ENCODE measurements at regions not wholly inside any gene's neighbourhood (a gene's known extent, or its start where the extent isn't known, plus 50 kb on each side); places are given as distances from the start of the nearest gene placed in this dataset.
A peak's percentile ranks its signal among the peaks of the same experiment; 100 is the strongest.
"Not testable (repeated sequence)": the region's sequence is repeated elsewhere in the genome, so short reads cannot be mapped to it uniquely, and the experiment has no call there.

GRCh38 chr2:52294628-52295027 is 1262.7 kb upstream of the NRXN1 start:
- DNase-seq (ENCODE audit: low read depth) = no peak

GRCh38 chr2:52292801-52293200 is 1260.9 kb upstream of the NRXN1 start:
- no peak for DNase-seq (ENCODE audit: low read depth)

DNA sequence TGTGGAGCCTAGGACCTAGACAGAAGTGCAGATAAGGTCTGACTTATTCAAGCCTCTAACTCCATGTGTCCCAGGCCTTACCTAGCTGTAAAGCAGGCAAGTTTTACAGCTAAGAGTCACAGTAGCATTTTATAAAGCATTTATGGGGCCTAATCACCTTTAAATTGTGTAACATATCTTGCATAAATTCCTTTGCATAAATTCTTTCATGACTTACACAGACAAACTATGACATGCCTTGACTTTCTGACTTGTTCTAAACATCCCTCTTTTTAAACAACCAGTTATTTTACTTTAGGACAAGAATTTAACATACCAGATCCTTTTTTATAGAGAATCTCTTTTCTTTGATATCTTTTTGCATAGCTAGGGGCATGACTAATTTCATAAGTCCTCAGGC is 1257.8 kb upstream of the NRXN1 start:
- no peak for DNase-seq (ENCODE audit: low read depth)

DNA sequence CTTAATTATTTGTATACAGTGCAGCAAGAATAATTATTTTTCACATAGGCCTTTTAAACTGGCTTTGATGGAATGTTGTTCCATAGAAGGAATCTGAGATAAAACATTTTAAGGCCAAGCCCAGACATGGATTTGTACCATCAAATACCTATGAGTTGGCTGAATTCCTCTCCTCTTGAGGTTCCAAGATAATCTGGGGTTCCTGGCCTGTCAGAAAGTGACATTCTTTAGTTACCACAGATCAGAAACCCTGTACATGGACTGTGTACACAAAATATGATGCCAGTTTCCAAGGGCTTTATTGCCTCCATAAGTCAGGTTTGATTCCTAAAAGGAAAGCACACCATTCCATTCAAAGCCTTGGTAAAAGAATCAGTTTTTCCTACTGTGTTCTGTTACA is 1256.7 kb upstream of the NRXN1 start:
- no peak for DNase-seq (ENCODE audit: low read depth)

GRCh38 chr2:52269696-52270485 is 1238.0 kb upstream of the NRXN1 start:
- DNase-seq (ENCODE audit: low read depth) = peak; percentile 66

DNA sequence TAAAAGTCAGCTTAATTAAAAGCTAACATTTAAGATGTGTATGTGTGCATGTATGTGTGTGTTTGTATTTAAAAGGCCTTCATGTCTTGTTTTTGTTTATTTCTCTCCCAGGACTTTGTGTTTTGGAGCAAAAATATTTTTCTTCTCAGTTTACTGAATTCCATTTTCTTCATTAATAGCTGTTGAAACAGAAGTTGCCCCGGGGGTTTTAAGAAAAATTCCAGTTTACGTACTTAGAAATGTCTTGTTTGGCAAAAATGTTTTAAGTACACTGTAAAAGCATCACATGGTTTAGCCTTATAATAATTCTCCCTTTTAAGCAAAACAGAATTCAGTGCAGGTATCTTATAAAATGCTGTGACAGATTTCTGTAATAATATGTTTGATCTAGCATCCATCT is 1233.0 kb upstream of the NRXN1 start:
- DNase-seq (ENCODE audit: low read depth) = no peak

GRCh38 chr2:52264488-52264887 is 1232.6 kb upstream of the NRXN1 start:
- DNase-seq (ENCODE audit: low read depth) = no peak

DNA sequence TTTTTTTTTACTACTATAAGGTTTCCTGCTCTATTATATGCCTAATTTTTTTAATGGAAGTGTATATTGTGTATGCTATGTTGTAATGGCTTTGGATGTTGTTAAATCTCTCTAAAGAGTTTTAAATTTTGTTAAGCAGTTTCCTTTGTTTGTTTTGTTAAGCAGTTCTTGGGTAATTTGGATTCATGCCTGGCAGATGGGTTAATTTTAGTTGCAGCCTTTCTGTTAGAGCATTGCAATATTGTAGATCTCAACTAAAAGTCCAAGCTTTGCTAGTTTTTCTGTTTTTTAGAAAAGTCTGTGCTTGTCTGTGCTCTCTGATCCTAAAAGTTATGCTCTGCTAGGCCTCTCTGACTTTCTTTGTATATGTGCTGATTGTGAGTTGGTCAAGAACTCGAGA is 1229.0 kb upstream of the NRXN1 start:
- peak; percentile 60 for DNase-seq (ENCODE audit: low read depth)

- not testable (repeated sequence) for DNase-seq (ENCODE audit: low read depth)
Measured at GRCh38 chr2:52258967-52259366, 1227.0 kb upstream of the NRXN1 start.

DNA sequence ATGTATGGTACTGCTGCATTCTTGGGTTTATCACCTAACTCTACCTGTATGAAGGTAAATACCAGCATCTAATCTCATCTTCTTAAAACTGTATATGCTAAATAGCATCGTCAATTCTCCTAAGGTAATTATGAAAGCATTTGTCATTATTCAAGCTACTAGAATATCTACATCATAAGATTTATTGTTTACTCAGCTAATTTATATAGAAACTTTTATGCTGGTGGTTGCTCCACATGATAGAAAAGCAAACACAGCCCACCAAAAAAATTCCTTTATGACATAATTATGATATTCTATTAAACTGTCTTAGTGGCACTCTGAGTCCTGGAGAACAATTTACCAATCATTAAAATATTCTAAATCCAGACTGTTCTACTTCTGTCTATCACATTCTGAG is 1226.1 kb upstream of the NRXN1 start:
- no peak for DNase-seq (ENCODE audit: low read depth)

DNA sequence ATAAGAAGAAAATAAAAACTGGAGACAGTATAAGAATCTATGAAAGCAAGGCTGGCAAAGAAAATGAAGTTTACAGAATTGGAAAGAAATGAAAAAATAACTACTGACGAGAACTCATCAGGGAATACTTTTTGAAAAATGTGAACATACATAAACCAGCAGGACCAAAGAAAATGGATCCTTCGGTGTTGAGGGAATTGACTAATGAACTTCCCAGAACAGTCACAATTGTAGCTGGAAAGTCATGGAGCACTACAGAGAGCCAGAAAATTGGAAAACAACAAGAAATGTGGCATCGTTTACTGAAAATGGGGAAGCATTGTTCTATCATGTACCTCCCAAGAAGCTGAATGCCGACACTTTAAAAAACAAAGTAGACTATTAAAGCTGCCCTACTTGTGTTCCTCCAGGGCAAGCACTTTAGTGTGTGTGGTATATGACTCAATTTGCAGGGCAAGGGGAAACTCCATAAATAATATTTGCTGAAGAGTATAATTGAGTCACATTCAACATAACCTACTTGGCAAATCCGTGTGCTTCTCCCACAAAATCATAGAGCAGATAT is 1221.6 kb upstream of the NRXN1 start:
- peak; percentile 43 for DNase-seq (ENCODE audit: low read depth)

DNA sequence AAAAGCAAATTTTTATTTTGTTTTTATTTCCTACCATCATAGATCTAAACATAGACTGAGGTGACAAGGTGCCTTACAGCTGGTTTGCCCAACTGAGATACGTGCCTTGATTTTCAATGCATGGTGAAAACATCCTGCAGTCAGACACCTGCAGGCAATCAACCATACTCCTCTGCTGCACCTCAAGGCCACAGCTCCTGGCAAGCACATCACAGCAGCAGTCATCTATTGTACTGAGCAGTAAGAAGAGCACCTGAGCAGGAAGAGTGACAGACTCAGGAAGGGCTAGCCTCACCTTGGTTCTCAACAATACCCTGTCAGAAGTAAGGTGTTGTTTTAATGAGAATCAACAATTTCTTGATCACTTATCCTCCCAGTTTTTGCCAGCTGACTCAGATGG is 1206.8 kb upstream of the NRXN1 start:
- no peak for DNase-seq (ENCODE audit: low read depth)

GRCh38 chr2:52222128-52222527 is 1190.2 kb upstream of the NRXN1 start:
- peak; percentile 16 for DNase-seq (ENCODE audit: low read depth)

- DNase-seq (ENCODE audit: low read depth) = no peak
Measured at GRCh38 chr2:52220393-52220792, 1188.5 kb upstream of the NRXN1 start.

DNA sequence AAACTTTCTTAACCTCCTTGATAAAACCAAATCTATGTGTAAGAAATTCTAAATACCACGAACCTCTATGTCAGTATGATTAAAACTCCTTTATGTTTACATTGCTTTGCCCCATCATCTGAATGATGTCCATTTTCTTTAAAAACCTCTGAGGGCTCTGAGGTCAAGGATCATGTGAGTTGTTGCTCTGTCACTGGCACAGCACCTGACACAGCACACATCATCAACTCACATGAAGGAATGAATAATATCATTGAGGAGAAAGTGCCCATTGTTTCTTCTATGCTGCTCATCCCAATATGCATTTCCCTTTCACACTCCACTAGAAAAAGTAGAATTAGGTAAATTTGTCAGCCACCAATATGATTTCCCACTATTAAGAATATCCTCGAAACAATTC is 1178.7 kb upstream of the NRXN1 start:
- DNase-seq (ENCODE audit: low read depth) = no peak

- no peak for DNase-seq (ENCODE audit: low read depth)
Measured at GRCh38 chr2:52210161-52210560, 1178.2 kb upstream of the NRXN1 start.

DNA sequence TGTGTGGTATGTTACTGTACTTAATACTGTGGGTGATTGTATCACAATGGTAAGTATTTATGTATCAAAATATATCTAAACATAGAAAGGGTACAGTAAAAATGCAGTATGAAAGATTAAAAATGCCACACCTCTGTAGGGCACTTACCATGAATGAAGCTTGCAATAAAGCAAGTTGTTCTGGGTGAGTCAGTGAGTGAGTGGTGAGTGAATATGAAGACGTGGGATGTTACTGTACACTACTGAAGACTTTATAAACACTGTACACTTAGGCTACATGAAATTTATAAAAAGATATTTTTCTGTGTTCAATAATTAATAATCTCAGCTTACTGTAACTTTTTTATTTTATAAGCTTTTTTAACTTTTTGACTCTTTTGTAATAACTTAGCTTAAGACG is 1162.4 kb upstream of the NRXN1 start:
- DNase-seq (ENCODE audit: low read depth) = no peak

GRCh38 chr2:52193804-52194203 is 1161.9 kb upstream of the NRXN1 start:
- no peak for DNase-seq (ENCODE audit: low read depth)

- no peak for DNase-seq (ENCODE audit: low read depth)
Measured at GRCh38 chr2:52192656-52193055, 1160.7 kb upstream of the NRXN1 start.

GRCh38 chr2:52181080-52181479 is 1149.1 kb upstream of the NRXN1 start:
- DNase-seq (ENCODE audit: low read depth) = no peak

- no peak for DNase-seq (ENCODE audit: low read depth)
Measured at GRCh38 chr2:52178845-52179244, 1146.9 kb upstream of the NRXN1 start.

GRCh38 chr2:52145005-52145404 is 1113.1 kb upstream of the NRXN1 start:
- no peak for DNase-seq (ENCODE audit: low read depth)

DNA sequence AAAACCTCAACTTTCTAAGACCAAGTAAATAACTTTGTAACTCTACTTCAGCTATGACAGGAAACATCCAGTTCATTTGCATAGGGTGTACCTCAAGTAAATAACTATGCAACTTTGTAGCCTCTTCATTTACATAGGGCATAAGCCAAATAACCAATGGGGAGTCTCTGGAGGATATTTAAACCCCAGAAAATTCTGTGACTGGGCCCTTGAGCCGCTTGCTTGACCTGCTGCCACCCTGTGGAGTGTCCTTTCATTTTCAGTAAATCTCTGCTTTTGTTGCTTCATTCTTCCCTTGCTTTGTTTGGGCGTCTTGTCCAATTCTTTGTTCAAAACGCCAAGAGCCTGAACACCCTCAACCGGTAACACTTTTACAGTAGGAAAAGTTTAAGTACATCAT is 1112.7 kb upstream of the NRXN1 start:
- no peak for DNase-seq (ENCODE audit: low read depth)

- DNase-seq (ENCODE audit: low read depth) = no peak
Measured at GRCh38 chr2:52141076-52141475, 1109.1 kb upstream of the NRXN1 start.

All from stromal cell of bone marrow (primary cell).